WTC11 (cell line): ENCODE measurements at regions not wholly inside any gene's neighbourhood (a gene's known extent, or its start where the extent isn't known, plus 50 kb on each side); places are given as distances from the start of the nearest gene placed in this dataset.

Experiments
- CTCF ChIP-seq: fragments of 200-600 bp; IDR thresholded peaks from 2 replicates; pipeline ENCODE4 v1.8.0; 2022; ENCODE audit warnings: antibody characterized with exemption
- EMX1 ChIP-seq: fragments of 250-450 bp; sonication (Bioruptor Pico); IDR thresholded peaks from 2 replicates; pipeline ENCODE4 v1.8.0; 2021; ENCODE audit warnings: mild to moderate bottlenecking
- FOXJ3 ChIP-seq: sonication (generic); formaldehyde crosslinking; IDR thresholded peaks from 2 replicates; pipeline ENCODE4 v1.9.0; 2021; ENCODE audit warnings: missing genetic modification reagents, mild to moderate bottlenecking, borderline replicate concordance
- ZNF232 ChIP-seq: sonication (generic); formaldehyde crosslinking; IDR thresholded peaks from 2 replicates; pipeline ENCODE4 v1.8.0; 2022; ENCODE audit warnings: mild to moderate bottlenecking, missing genetic modification reagents

GRCh38 chr5:37988454-37989046 lies 148.7 kb upstream of the GDNF start:
- TF ChIP-seq FOXJ3 (CRISPR knock-in tag), result no peak
- TF ChIP-seq ZNF232, result no peak
- TF ChIP-seq CTCF, result no peak
- no peak for TF ChIP-seq EMX1
